ENCODE measurements at regions not wholly inside any gene's neighbourhood (a gene's known extent, or its start where the extent isn't known, plus 50 kb on each side); places are given as distances from the start of the nearest gene placed in this dataset.

DNA sequence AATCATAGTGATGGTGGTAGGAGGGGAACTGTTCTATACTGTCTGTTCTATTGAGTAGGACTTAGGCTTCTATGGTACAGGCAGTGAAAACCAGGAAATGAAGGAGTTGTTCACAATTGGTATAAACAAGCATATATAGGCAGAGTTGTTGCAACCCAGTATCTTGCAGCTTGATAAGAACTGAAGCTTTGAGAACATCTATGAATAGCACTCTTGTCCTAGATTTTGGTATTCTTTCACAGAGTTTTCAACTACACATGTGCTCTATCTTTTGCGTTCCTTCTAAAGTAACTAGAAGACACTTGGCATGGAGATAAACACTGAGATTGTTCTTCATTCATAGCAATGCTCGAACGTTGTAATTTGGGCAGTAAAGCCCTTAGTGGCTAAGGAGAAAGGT lies 91.8 kb downstream of the KCNJ2 start:
- DNase-seq (ENCODE audit: low spot score): no peak
- Histone ChIP-seq H3K4me3 (ENCODE audit: low read depth in 1 of 3, low read length in 3 of 3) (no peak overlapping the region), H3K4me1 (ENCODE audit: control insufficient read depth in 4 of 4, insufficient read depth in 4 of 4, low read length in 3 of 4) (no peaks in the 10 kb centered on the region), H3K27me3 (ENCODE audit: control insufficient read depth in 4 of 4, insufficient read depth in 4 of 4, low read length in 3 of 4) (peaks cover 0 to 3% (median 0%) of the 10 kb centered on the region in 4 donors), H3K27ac (ENCODE audit: low read depth in 1 of 2, low read length in 2 of 2) (no peak overlapping the region), H3K9ac (ENCODE audit: low read depth in 1 of 2, low read length in 2 of 2) (no peak overlapping the region), H3K9me3 (ENCODE audit: control insufficient read depth in 4 of 4, low read length in 3 of 4) (no peaks in the 10 kb centered on the region), H3K36me3 (ENCODE audit: control insufficient read depth in 4 of 4, insufficient read depth in 3 of 4, low read depth in 1 of 4, low read length in 3 of 4) (no peaks in the 10 kb centered on the region)
- WGBS: 83% methylated on average over 3 of the region's 3 CpGs
- TF ChIP-seq HNF4A (conservative IDR thresholded peaks at IDR 0.05) (no peak), NR2F2 (IDR thresholded peaks at IDR 0.05) (no peak), FOXA1 (IDR thresholded peaks at IDR 0.05) (no peak), JUND (IDR thresholded peaks at IDR 0.05) (no peak), HNF4G (IDR thresholded peaks at IDR 0.05) (no peak)
- TF ChIP-seq, protein P1, sequence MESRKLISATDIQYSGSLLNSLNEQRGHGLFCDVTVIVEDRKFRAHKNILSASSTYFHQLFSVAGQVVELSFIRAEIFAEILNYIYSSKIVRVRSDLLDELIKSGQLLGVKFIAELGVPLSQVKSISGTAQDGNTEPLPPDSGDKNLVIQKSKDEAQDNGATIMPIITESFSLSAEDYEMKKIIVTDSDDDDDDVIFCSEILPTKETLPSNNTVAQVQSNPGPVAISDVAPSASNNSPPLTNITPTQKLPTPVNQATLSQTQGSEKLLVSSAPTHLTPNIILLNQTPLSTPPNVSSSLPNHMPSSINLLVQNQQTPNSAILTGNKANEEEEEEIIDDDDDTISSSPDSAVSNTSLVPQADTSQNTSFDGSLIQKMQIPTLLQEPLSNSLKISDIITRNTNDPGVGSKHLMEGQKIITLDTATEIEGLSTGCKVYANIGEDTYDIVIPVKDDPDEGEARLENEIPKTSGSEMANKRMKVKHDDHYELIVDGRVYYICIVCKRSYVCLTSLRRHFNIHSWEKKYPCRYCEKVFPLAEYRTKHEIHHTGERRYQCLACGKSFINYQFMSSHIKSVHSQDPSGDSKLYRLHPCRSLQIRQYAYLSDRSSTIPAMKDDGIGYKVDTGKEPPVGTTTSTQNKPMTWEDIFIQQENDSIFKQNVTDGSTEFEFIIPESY (IDR thresholded peaks at IDR 0.05): no peak
- TF ChIP-seq, protein P2, sequence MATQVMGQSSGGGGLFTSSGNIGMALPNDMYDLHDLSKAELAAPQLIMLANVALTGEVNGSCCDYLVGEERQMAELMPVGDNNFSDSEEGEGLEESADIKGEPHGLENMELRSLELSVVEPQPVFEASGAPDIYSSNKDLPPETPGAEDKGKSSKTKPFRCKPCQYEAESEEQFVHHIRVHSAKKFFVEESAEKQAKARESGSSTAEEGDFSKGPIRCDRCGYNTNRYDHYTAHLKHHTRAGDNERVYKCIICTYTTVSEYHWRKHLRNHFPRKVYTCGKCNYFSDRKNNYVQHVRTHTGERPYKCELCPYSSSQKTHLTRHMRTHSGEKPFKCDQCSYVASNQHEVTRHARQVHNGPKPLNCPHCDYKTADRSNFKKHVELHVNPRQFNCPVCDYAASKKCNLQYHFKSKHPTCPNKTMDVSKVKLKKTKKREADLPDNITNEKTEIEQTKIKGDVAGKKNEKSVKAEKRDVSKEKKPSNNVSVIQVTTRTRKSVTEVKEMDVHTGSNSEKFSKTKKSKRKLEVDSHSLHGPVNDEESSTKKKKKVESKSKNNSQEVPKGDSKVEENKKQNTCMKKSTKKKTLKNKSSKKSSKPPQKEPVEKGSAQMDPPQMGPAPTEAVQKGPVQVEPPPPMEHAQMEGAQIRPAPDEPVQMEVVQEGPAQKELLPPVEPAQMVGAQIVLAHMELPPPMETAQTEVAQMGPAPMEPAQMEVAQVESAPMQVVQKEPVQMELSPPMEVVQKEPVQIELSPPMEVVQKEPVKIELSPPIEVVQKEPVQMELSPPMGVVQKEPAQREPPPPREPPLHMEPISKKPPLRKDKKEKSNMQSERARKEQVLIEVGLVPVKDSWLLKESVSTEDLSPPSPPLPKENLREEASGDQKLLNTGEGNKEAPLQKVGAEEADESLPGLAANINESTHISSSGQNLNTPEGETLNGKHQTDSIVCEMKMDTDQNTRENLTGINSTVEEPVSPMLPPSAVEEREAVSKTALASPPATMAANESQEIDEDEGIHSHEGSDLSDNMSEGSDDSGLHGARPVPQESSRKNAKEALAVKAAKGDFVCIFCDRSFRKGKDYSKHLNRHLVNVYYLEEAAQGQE (IDR thresholded peaks at IDR 0.05): no peak
- TF ChIP-seq, protein P3, sequence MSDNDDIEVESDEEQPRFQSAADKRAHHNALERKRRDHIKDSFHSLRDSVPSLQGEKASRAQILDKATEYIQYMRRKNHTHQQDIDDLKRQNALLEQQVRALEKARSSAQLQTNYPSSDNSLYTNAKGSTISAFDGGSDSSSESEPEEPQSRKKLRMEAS (IDR thresholded peaks at IDR 0.05): no peak

DNA sequence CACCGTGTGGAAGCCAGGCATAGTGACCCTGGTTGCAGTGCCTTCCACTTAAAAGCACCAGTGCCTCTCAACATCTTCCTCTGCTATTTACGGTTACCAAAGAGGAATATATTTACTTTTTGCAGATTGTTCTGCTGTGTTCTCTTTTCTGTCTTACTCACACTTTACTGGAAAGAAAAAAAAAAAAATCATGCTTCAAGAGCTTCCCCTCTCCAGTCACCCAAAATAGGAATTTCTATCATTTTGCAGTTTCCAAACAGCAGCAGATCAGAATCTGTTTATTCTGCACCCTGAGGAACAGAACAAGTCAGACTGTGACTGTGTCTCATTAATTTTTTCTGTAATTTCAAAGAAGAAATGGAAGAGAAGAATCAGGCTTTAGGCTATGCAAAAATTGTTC lies 96.1 kb downstream of the KCNJ2 start:
- no peak for DNase-seq (ENCODE audit: low spot score)
- TF ChIP-seq HNF4A (conservative IDR thresholded peaks at IDR 0.05) (no peak), GABPA (IDR thresholded peaks at IDR 0.05 in 1 of 2, conservative IDR thresholded peaks at IDR 0.05 in 1 of 2) (no peak)
- Histone ChIP-seq H3K27ac (ENCODE audit: low read depth in 1 of 2, low read length in 2 of 2) (no peak overlapping the region), H3K4me3 (ENCODE audit: low read depth in 1 of 3, low read length in 3 of 3) (no peak overlapping the region), H3K9me3 (ENCODE audit: control insufficient read depth in 4 of 4, low read length in 3 of 4) (peaks cover 0 to 3% (median 0%) of the 10 kb centered on the region in 4 donors), H3K36me3 (ENCODE audit: control insufficient read depth in 4 of 4, insufficient read depth in 3 of 4, low read depth in 1 of 4, low read length in 3 of 4) (no peaks in the 10 kb centered on the region), H3K9ac (ENCODE audit: low read depth in 1 of 2, low read length in 2 of 2) (no peak overlapping the region), H3K4me1 (ENCODE audit: control insufficient read depth in 4 of 4, insufficient read depth in 4 of 4, low read length in 3 of 4) (no peaks in the 10 kb centered on the region), H3K27me3 (ENCODE audit: control insufficient read depth in 4 of 4, insufficient read depth in 4 of 4, low read length in 3 of 4) (peaks cover 0 to 2% (median 0%) of the 10 kb centered on the region in 4 donors)
- 60% methylated on average over 2 of the region's 2 CpGs for WGBS

DNA sequence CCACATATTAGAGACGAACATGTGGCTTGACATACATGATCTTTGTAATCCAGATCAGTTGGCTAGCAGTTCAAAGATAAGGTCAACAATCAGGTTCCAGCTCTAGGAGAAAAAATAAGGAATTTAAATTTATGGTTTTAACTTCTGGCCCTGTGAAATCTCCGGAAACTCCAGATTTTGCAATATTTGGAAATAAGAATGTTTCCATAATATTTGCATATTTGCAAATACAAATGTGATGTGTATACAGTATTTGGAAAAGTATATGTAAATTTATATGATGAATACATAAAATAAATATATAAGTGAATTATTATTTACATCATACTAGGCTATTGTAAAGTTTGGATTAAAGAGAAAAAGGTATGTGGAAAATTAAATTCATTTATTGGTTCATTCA lies 97.1 kb downstream of the KCNJ2 start:
- H3K9ac ChIP-seq (ENCODE audit: low read depth in 1 of 2, low read length in 2 of 2): no peak overlapping the region
- H3K27me3 ChIP-seq (ENCODE audit: control insufficient read depth in 4 of 4, insufficient read depth in 4 of 4, low read length in 3 of 4): peaks cover 0 to 3% (median 0%) of the 10 kb centered on the region in 4 donors
- no peaks in the 10 kb centered on the region for H3K4me1 ChIP-seq (ENCODE audit: control insufficient read depth in 4 of 4, insufficient read depth in 4 of 4, low read length in 3 of 4)
- TF ChIP-seq NR2F2 (IDR thresholded peaks at IDR 0.05) (no peak), FOXA1 (IDR thresholded peaks at IDR 0.05) (no peak)
- no peaks in the 10 kb centered on the region for H3K36me3 ChIP-seq (ENCODE audit: control insufficient read depth in 4 of 4, insufficient read depth in 3 of 4, low read depth in 1 of 4, low read length in 3 of 4)
- no peak overlapping the region for H3K27ac ChIP-seq (ENCODE audit: low read depth in 1 of 2, low read length in 2 of 2)
- peaks cover 0 to 3% (median 0%) of the 10 kb centered on the region in 4 donors for H3K9me3 ChIP-seq (ENCODE audit: control insufficient read depth in 4 of 4, low read length in 3 of 4)
- H3K4me3 ChIP-seq (ENCODE audit: low read depth in 1 of 3, low read length in 3 of 3): no peak overlapping the region
- 81% methylated on average over 2 of the region's 2 CpGs for WGBS
- no peak for DNase-seq (ENCODE audit: low spot score)

All from liver (tissue), 7 donors.